NB4 (cell line): ENCODE measurements at regions not wholly inside any gene's neighbourhood (a gene's known extent, or its start where the extent isn't known, plus 50 kb on each side); places are given as distances from the start of the nearest gene placed in this dataset.

Experiments used
- CTCF ChIP-seq: IDR thresholded peaks from one replicate; pipeline ENCODE4 v1.5.1; 2012; ENCODE audit warnings: low read depth, low read length
- POLR2A ChIP-seq: IDR thresholded peaks from 2 replicates; pipeline ENCODE4 v1.6.1; 2011; ENCODE audit warnings: mild to moderate bottlenecking; ENCODE audit not compliant: insufficient read length; ENCODE audit errors: extremely low read depth
- TF ChIP-seq, protein P1 (sequence below): IDR thresholded peaks from 2 replicates; pipeline ENCODE4 v1.6.1; 2011; ENCODE audit warnings: low read depth, low read length

GRCh38 chr9:82353631-82354278 lies 365.2 kb downstream of the SPATA31D1 start:
- TF ChIP-seq CTCF, result no peak
- TF ChIP-seq, protein P1, sequence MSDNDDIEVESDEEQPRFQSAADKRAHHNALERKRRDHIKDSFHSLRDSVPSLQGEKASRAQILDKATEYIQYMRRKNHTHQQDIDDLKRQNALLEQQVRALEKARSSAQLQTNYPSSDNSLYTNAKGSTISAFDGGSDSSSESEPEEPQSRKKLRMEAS, result no peak
- TF ChIP-seq POLR2A, result no peak
